GM06990 (cell line): ENCODE measurements at regions not wholly inside any gene's neighbourhood (a gene's known extent, or its start where the extent isn't known, plus 50 kb on each side); places are given as distances from the start of the nearest gene placed in this dataset.
"Not testable (repeated sequence)": the region's sequence is repeated elsewhere in the genome, so short reads cannot be mapped to it uniquely, and the experiment has no call there.

ENCODE experiments used
- DNase-seq: peaks from one replicate; pipeline ENCODE4 v3.0.0-alpha.2; 2011; ENCODE audit not compliant: insufficient read length; ENCODE audit errors: extremely low read depth
- H3K27me3 ChIP-seq: replicated peaks from 2 replicates; pipeline ENCODE4 v1.6.0; 2011; ENCODE audit warnings: low read length; ENCODE audit not compliant: control insufficient read depth, insufficient read depth
- H3K36me3 ChIP-seq: 2 replicates; pipeline ENCODE4 v1.5.1; 2011; ENCODE audit warnings: low read length; ENCODE audit not compliant: control insufficient read depth, insufficient read depth
- H3K4me3 ChIP-seq: replicated peaks from 2 replicates; pipeline ENCODE4 v1.5.1; 2011; ENCODE audit warnings: low read depth, mild to moderate bottlenecking, control low read depth, low read length
- TF ChIP-seq, protein P1 (sequence below): IDR thresholded peaks from 2 replicates; pipeline ENCODE4 v1.5.1; 2011; ENCODE audit warnings: low read length, control low read depth, mild to moderate bottlenecking, inconsistent platforms; ENCODE audit not compliant: insufficient read depth, poor library complexity, severe bottlenecking

DNA sequence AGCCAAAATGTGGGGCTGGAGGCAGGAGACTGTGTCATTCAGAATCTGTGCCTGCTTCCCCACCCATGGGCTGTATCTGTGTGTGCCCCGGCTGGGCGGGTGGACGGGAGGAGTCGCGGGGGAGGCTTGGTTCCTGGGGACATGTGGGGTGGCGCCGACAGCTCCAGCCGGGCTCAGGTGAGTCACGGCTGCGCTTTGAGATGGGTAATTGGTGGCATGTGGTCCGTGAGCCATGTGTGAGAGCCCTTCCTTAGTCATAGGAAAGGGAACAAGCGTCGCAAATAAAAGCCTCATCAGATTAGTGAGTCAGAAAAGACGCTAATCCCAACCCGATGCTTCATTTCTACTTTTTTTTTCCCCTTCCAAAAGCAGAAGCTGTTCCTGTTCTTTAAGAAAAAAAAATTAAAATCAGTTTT, 118.6 kb upstream of the ZNF536 start:
- no peaks in the 10 kb centered on the region for H3K36me3 ChIP-seq
- no peak overlapping the region for H3K4me3 ChIP-seq
- no peak for DNase-seq
- no peaks in the 10 kb centered on the region; the same call in 1 of the 2 replicates for H3K27me3 ChIP-seq
- TF ChIP-seq, protein P1, sequence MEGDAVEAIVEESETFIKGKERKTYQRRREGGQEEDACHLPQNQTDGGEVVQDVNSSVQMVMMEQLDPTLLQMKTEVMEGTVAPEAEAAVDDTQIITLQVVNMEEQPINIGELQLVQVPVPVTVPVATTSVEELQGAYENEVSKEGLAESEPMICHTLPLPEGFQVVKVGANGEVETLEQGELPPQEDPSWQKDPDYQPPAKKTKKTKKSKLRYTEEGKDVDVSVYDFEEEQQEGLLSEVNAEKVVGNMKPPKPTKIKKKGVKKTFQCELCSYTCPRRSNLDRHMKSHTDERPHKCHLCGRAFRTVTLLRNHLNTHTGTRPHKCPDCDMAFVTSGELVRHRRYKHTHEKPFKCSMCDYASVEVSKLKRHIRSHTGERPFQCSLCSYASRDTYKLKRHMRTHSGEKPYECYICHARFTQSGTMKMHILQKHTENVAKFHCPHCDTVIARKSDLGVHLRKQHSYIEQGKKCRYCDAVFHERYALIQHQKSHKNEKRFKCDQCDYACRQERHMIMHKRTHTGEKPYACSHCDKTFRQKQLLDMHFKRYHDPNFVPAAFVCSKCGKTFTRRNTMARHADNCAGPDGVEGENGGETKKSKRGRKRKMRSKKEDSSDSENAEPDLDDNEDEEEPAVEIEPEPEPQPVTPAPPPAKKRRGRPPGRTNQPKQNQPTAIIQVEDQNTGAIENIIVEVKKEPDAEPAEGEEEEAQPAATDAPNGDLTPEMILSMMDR: no peak

DNA sequence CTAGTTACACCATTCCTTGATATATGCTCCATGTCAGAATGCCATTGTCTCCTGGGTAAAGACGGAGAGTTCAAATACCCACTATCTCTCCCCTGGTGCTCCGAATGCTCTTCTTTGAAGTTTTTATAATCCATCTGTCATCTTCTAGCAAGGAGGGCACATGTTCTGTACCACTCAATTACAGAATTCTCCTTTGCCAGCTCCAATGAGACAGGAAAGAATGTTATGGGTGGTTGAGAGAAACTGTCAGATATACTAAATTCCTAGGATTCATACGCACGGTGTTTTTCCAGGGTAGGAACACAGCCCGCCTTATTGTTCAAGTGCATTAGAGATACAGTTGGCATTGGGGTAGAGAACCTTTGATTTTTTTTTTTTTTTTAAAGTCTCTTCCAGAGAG, 118.0 kb upstream of the ZNF536 start:
- H3K27me3 ChIP-seq: no peaks in the 10 kb centered on the region; the same call in 1 of the 2 replicates

DNA sequence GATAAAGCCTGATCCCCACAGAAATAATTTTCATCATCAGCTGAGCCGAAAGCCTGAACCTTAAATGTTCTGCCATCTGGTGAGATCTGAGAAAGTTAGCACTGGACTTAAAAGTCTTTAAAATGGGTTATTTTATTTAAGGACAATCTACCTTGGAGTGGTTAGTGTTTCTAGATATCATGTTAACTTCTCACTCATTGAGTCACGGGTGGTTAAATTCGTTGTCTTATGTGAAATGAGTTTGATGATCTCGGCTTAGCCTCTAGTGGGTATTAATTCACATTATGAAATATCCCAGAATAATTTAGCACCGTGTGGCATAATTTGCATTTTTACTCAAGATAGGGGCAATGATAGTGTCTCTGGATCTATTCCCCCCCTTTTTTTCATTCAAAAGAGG, 117.4 kb upstream of the ZNF536 start:
- TF ChIP-seq, protein P1: no peak
- DNase-seq: no peak
- no peaks in the 10 kb centered on the region for H3K36me3 ChIP-seq
- no peaks in the 10 kb centered on the region for H3K27me3 ChIP-seq
- no peak overlapping the region for H3K4me3 ChIP-seq

More for the DNA sequence above, 118.0 kb upstream of the ZNF536 start:
- Histone ChIP-seq H3K4me3 (no peak overlapping the region), H3K36me3 (no peaks in the 10 kb centered on the region)
- TF ChIP-seq, protein P1: no peak
- DNase-seq: no peak

DNA sequence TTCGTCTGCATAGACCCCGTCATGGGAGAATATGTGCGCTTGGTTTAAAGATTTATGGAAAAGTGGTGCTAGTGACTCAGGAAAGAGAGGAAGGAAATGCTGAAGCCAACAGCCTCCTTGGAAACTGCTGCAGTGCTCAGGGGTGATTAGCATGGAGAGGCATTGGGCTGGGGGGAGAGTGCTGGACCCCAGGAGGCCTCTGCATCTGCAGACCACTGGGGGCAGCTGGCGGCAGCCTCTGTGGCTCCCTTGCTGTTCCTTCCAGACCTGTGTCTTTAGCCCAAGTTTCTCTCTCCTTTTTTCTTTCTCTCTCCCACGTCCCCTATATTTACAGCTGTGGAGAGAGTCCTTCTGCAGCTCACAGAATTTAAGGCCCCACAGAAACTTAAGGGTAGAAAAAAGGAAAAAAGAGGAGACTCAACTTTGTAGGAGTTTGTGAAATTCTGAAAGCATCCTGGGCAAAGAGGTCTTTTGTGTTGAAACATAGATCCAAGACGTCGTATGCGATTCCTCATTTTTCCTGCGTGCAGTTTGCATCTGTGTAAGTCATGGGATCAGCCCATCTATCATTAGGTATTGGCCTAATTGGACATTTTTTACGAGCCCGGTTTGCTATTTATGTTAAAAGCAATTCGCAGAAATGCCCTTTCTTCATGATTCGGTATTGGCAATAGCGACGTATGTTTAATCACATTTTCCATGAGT, 116.2 kb upstream of the ZNF536 start:
- no peak for DNase-seq
- Histone ChIP-seq H3K36me3 (no peaks in the 10 kb centered on the region), H3K27me3 (no peaks in the 10 kb centered on the region), H3K4me3 (no peak overlapping the region)
- TF ChIP-seq, protein P1: no peak

DNA sequence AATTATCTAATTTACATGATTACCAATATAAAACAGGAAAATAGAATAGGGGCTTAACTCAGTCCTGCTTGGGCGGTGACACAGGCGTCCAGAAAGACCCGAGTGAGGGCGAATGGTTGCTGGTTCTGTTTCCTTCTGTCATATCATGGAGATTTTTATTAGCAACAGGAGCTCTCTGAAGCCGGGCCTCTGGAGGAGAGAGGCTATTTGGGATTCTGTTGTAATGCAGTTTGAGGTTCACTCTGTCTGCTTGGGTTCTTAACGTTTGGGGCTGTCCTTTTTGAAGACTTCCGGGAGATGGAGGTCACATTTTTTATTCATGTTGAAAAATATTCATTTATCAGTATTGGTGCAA, 115.7 kb upstream of the ZNF536 start:
- H3K27me3 ChIP-seq: no peaks in the 10 kb centered on the region
- TF ChIP-seq, protein P1: no peak
- H3K36me3 ChIP-seq: no peaks in the 10 kb centered on the region
- H3K4me3 ChIP-seq: no peak overlapping the region
- DNase-seq: no peak

DNA sequence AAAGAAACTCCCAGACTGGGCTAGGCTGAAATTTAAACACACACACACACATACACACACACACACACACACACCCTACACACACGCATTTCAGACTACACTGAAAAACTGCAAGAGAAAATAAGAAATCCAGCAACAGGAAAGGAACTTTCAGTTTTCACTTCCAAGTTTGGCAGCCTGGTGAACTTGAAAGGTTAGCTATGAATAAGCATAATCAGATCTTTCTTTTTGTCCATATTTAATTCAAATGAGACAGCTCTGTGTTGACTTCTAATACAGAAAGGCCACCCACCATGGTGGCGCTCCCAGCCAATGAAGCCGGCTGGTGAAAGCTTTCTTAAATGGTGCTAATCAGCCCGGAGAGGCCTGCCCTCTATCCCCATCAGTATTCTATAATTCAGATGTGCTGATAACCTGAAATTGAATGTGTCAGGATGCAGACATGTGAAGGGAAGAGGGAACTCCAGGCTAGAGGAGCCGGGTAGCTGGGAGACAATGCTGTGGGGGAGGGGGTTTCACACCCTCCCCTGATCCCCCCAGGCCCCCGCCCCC, 108.3 kb upstream of the ZNF536 start:
- no peak overlapping the region for H3K4me3 ChIP-seq
- no peak for DNase-seq
- TF ChIP-seq, protein P1: no peak
- no peaks in the 10 kb centered on the region for H3K36me3 ChIP-seq
- H3K27me3 ChIP-seq: no peaks in the 10 kb centered on the region; the same call in 1 of the 2 replicates

DNA sequence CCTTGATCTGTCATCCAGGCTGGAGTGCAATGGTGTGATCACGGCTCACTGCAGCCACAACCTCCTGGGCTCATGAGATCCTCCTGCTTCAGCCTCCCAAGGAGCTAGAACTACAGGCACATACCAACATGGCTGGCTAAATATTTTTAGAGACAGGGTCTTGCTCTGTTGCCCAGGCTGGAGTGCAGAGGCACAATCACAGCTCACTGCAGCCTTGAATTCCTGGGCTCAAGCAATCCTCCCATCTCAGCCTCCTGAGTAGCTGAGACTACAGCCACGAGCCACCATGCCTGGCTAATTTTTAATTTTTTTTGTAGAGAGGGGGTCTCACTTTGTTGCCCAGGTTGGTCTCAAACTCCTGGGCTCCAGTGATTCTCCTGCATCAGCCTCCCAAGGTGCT, 106.3 kb upstream of the ZNF536 start:
- not testable (repeated sequence) for H3K36me3 ChIP-seq, DNase-seq, H3K4me3 ChIP-seq, H3K27me3 ChIP-seq
